GM21737 (cell line): ENCODE measurements at regions not wholly inside any gene's neighbourhood (a gene's known extent, or its start where the extent isn't known, plus 50 kb on each side); places are given as distances from the start of the nearest gene placed in this dataset.
"Not testable (repeated sequence)": the region's sequence is repeated elsewhere in the genome, so short reads cannot be mapped to it uniquely, and the experiment has no call there.

Experiments used
- ATAC-seq: cut with Tn5 transposase; IDR thresholded peaks from one replicate; pipeline ENCODE4 v1.9.1; 2021; ENCODE audit warnings: mild to moderate bottlenecking, moderate library complexity; ENCODE audit not compliant: unreplicated experiment

- ATAC-seq: no peak
Observed at GRCh38 chr4:31007858-31008257, 287.7 kb downstream of the PCDH7 start.

GRCh38 chr4:31009926-31010325 is 289.8 kb downstream of the PCDH7 start:
- ATAC-seq: no peak

GRCh38 chr4:31015123-31015522 is 295.0 kb downstream of the PCDH7 start:
- ATAC-seq: no peak

GRCh38 chr4:31016322-31017061 is 296.3 kb downstream of the PCDH7 start:
- no peak for ATAC-seq

- no peak for ATAC-seq
Observed at GRCh38 chr4:31020363-31020762, 300.2 kb downstream of the PCDH7 start.

GRCh38 chr4:31021008-31021407 is 300.8 kb downstream of the PCDH7 start:
- no peak for ATAC-seq

GRCh38 chr4:31022702-31023101 is 302.5 kb downstream of the PCDH7 start:
- ATAC-seq: no peak

DNA sequence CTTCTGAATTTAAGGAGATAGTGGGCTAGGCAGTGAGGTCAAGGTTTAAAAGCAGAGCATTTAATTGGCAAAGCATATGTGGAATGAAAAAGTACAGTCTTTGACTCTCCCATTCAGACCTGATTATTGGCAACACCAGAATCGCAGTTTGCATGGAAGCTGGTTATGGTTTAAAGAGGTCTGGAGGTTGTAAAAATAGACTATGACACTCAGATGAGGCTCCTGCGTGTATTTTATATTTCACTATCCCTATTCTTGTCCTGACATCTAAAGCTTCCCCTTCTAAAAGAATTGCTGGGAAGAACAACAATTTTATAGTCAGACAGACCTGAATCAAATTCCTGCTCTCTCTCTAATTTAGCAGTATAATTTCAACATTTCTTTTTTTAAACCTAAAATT is 302.9 kb downstream of the PCDH7 start:
- ATAC-seq: no peak

DNA sequence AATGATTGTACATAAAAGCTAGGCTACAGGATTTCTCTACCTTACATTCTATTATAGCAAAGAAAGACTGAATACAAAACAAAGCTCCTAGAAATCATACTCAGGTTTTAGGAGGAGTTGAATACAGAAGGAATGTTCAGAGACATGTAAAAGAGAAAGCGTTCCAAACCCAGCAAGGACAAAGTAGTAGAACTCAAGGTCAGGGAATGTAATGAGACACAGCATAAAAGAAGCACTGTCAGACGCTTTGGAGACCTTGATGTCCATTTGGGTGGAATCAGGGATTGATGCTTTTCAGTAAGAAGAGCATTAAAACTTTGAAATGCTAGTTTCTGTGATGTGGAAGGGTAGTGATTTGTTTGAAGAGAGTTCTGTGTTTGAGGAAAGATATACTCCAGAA is 303.6 kb downstream of the PCDH7 start:
- no peak for ATAC-seq

GRCh38 chr4:31024781-31025180 is 304.6 kb downstream of the PCDH7 start:
- not testable (repeated sequence) for ATAC-seq

DNA sequence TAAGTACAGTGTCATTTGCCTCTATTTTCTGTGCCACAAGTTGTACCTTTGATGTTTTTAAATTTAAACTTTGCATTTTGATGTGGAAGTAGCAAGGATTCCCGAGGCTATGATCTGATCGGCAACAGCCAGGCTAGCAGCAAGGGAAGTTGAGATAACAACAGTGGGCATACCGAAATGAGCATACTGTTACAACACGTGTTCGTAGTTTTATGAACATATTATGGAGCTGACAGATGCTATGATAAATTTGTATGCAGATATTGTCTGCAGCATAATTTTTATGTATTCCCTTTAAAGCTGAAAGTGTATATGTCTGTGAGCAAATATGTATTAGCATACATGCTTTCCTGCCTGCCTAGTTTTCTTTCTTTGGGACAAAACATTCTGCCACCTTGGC is 306.1 kb downstream of the PCDH7 start:
- ATAC-seq: no peak

DNA sequence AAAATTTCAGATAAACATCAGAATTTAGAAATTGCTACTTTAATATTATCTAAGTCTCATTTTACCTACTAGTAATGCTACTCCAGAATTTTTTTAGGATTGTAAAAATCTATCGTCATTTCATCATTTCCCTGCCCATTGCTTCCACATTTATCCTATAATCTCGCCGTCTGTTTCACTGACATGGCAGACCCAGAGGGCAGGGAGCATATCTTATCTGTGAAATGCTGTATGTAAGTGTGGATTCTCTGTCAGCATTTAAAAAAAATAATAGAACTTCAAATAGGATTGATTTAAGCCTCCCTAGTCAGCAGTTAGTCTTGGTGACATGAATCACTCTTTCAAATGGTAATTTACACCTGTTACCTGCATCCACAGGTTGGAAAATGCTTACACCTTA is 314.4 kb downstream of the PCDH7 start:
- ATAC-seq: no peak

- no peak for ATAC-seq
Observed at GRCh38 chr4:31035761-31036160, 315.6 kb downstream of the PCDH7 start.

- no peak for ATAC-seq
Observed at GRCh38 chr4:31037703-31038102, 317.5 kb downstream of the PCDH7 start.

DNA sequence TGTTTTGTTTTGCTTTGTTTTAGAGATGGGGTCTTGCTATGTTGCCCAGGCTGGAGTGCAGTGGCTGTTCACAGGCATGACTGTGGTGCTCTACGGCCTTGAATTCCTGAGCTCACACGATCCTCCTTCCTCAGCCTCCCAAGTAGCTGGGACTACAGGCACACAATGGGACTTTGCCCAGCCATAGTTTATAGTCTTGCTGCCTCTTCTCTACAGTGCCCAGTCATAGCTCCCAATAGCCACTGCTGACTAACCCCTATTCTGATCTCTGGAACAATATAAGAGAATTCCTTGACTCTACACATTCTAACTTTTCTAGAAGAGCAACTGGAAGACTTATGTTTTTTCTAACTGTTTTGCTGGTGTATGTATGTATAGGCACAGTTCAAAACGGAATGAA is 319.2 kb downstream of the PCDH7 start:
- ATAC-seq: no peak

DNA sequence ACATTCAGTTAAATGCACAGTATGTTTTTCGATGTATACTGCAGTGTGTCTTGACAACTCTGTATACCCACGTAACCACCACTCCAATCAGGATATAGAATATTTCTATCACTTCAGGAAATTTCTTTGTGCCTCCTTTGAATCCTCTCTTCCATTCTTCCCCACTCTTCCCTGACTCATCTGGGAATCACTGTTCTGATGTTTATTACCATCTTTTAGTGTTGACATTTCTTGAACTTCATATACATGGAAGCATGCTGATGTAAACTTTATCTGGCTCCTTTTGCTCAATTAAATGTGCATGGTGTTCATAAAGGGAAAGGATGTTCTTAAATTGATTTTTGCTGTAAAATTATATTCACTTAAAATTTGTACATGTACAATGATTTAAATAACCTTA is 319.9 kb downstream of the PCDH7 start:
- ATAC-seq: no peak

- ATAC-seq: no peak
Observed at GRCh38 chr4:31041385-31041784, 321.2 kb downstream of the PCDH7 start.

- no peak for ATAC-seq
Observed at GRCh38 chr4:31041853-31042252, 321.7 kb downstream of the PCDH7 start.

- ATAC-seq: no peak
Observed at GRCh38 chr4:31043382-31044062, 323.4 kb downstream of the PCDH7 start.

- no peak for ATAC-seq
Observed at GRCh38 chr4:31045151-31045550, 325.0 kb downstream of the PCDH7 start.

DNA sequence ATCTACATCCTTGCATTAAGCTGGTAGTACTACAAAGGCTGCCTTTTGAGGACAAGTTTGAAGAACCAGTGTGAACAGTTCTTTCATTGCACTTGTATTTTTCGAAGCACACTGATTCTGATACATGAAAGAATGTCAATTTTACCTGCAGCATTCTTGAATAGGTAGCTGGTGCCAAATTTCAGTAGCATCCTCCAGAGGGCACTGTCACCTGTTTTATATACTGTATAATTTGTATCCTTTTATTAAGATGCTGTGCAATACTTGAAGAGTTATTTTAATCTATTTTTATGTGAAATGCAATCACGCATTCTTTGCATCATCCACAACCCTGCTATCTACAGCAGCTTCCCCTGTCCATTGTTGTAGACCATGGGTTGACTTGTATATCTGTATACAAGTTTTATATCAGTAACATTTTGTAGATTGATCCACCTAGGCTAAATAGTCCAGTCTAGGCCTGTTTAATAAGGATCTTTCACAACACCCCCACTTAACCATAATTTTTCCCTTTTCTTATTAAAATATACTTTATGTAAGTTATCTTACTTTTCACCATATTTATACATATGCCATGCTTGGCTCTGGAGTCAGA is 325.7 kb downstream of the PCDH7 start:
- no peak for ATAC-seq

DNA sequence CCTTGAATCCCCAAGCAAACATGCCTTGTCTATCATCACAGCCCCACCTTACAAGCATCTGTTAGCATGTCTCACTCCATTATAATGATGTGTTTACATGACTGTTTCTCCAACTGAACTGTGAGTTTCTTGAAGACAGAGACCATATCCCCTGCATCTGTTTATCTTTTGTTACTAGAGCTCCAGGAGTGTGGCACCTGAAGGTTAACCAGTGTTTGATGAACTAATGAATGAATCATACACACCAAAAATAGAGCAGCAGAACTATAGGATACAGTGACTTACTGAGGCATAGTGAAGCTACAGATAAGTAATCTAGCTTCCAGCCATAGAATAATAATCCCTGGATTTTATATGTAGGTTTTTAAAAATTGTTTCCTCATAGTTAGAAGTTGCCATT is 331.0 kb downstream of the PCDH7 start:
- no peak for ATAC-seq
